ENCODE measurements at regions not wholly inside any gene's neighbourhood (a gene's known extent, or its start where the extent isn't known, plus 50 kb on each side); places are given as distances from the start of the nearest gene placed in this dataset.

DNA sequence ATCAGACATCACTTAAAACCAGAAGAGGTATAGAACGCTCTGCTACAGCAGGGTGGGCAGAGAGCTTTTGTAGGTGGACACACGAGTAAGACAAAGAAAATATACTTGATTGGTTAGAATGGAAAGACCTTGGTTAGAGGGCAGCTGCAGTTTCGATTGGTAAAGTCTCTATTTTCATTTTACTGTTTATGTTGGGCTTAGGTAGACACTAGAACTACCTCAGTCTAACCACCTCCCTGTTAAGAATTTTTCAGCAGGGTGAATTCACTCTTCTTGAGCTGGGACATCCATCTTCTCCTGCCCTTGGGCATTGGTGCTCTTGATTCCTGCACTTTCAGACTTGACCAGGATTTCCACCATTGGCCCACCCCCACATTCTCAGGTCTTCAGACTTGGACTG, 116.3 kb downstream of the BASP1 start:
- Histone ChIP-seq H3K9ac (ENCODE audit: low read depth, low read length) (no peak overlapping the region), H3K4me2 (ENCODE audit: low read depth, low read length) (no peak overlapping the region), H3K23ac (ENCODE audit: low read depth, low read length) (no peak overlapping the region), H4K5ac (ENCODE audit: low read depth, low read length) (no peak overlapping the region), H3K27ac (ENCODE audit: insufficient read depth, low read length) (no peak overlapping the region), H3K27me3 (ENCODE audit: control insufficient read depth, insufficient read depth, low read length) (no peaks in the 10 kb centered on the region; the same call in 1 of the 2 replicates), H3K4me1 (ENCODE audit: control insufficient read depth, insufficient read depth, low read length) (0 out of 2 replicates have a peak, but pooled peaks cover 1% of the 10 kb centered on the region), H3K36me3 (ENCODE audit: control insufficient read depth, insufficient read depth, low read length) (no peaks in the 10 kb centered on the region), H2BK20ac (ENCODE audit: low read depth, low read length) (no peak overlapping the region), H3K9me3 (ENCODE audit: control insufficient read depth, insufficient read depth, low read length) (peaks cover 7% of the 10 kb centered on the region), H3K4ac (ENCODE audit: low read depth, low read length) (no peak overlapping the region), H3K4me3 (ENCODE audit: insufficient read depth, low read depth, low read length) (no peak overlapping the region), H2BK5ac (ENCODE audit: low read depth, low read length, poor library complexity, severe bottlenecking) (no peak overlapping the region), H4K8ac (ENCODE audit: low read depth in 2 of 2, low read length in 2 of 2) (no peak overlapping the region), H3K9me1 (ENCODE audit: insufficient read depth, low read length) (no peaks in the 10 kb centered on the region), H3K56ac (ENCODE audit: extremely low read depth, insufficient read depth, low read length) (no peak overlapping the region), H2AK5ac (ENCODE audit: low read depth, low read length) (no peak overlapping the region), H2BK120ac (ENCODE audit: low read depth, low read length) (no peak overlapping the region), H2AK9ac (replicated peaks; ENCODE audit: low read depth, low read length, poor library complexity) (no peak overlapping the region), H4K91ac (ENCODE audit: insufficient read depth, low read depth, low read length) (no peak overlapping the region), H2BK15ac (ENCODE audit: low read depth, low read length) (no peak overlapping the region), H4K20me1 (ENCODE audit: insufficient read depth, low read length) (no peaks in the 10 kb centered on the region), H3K79me1 (ENCODE audit: low read depth in 1 of 2, low read length in 2 of 2) (no peaks in the 10 kb centered on the region), H2AFZ (replicated peaks; ENCODE audit: low read length, poor library complexity) (no peak overlapping the region), H3K14ac (replicated peaks; ENCODE audit: low read depth, low read length) (no peak overlapping the region), H3K18ac (ENCODE audit: low read depth, low read length) (no peak overlapping the region)
- in situ Hi-C loops (cut with MboI; ENCODE audit: low sequenced_read_pairs): no loop called here
- TF ChIP-seq, protein P1, sequence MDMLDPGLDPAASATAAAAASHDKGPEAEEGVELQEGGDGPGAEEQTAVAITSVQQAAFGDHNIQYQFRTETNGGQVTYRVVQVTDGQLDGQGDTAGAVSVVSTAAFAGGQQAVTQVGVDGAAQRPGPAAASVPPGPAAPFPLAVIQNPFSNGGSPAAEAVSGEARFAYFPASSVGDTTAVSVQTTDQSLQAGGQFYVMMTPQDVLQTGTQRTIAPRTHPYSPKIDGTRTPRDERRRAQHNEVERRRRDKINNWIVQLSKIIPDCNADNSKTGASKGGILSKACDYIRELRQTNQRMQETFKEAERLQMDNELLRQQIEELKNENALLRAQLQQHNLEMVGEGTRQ (IDR thresholded peaks at IDR 0.05; ENCODE audit: low read depth, low read length): no peak
- no peak for TF ChIP-seq MXI1 (IDR thresholded peaks at IDR 0.05; ENCODE audit: borderline replicate concordance, low read depth, low read length)
- no peak for TF ChIP-seq RFX5 (IDR thresholded peaks at IDR 0.05; ENCODE audit: low read depth, low read length)
- no peak for TF ChIP-seq RCOR1 (IDR thresholded peaks at IDR 0.05; ENCODE audit: insufficient replicate concordance, low read length)
- no peak for TF ChIP-seq BHLHE40 (IDR thresholded peaks at IDR 0.05; ENCODE audit: low read depth, low read length)
- no peak for TF ChIP-seq POLR2A (IDR thresholded peaks at IDR 0.05; ENCODE audit: low read depth, low read length)
- no peak for TF ChIP-seq NFE2L2 (IDR thresholded peaks at IDR 0.05; ENCODE audit: low read depth, low read length)
- no peak for TF ChIP-seq FOS (IDR thresholded peaks at IDR 0.05; ENCODE audit: low read depth, low read length)
- TF ChIP-seq MAFK (IDR thresholded peaks at IDR 0.05; ENCODE audit: low read depth, low read length): no peak
- TF ChIP-seq CHD1 (IDR thresholded peaks at IDR 0.05; ENCODE audit: low read depth, low read length): no peak
- TF ChIP-seq, protein P2, sequence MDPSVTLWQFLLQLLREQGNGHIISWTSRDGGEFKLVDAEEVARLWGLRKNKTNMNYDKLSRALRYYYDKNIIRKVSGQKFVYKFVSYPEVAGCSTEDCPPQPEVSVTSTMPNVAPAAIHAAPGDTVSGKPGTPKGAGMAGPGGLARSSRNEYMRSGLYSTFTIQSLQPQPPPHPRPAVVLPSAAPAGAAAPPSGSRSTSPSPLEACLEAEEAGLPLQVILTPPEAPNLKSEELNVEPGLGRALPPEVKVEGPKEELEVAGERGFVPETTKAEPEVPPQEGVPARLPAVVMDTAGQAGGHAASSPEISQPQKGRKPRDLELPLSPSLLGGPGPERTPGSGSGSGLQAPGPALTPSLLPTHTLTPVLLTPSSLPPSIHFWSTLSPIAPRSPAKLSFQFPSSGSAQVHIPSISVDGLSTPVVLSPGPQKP (IDR thresholded peaks at IDR 0.05; ENCODE audit: borderline replicate concordance, low read depth, low read length): no peak
- no peak for TF ChIP-seq SMC3 (IDR thresholded peaks at IDR 0.05; ENCODE audit: low read depth, low read length)
- WGBS, 2 experiments (ENCODE audit: extremely low coverage in 2 of 2, insufficient read length in 1 of 2): no CpG with 5 or more reads among the region's 3 CpGs
- ChIA-PET POLR2A (ENCODE audit: unreplicated experiment) (no interaction called here), CTCF (no interaction called here)
- intact Hi-C loops (cut with micrococcal nuclease): no loop called here
- no TSS peak for BruUV-seq (replicated peaks)
- ATAC-seq (ENCODE audit: low read depth) (no peak), DNase-seq (no peak)
- dilution Hi-C loops (cut with HindIII; ENCODE audit: low sequenced_read_pairs, unreplicated experiment): no loop called here

Data from IMR-90 (cell line).